OCI-LY7 (cell line): ENCODE measurements at regions not wholly inside any gene's neighbourhood (a gene's known extent, or its start where the extent isn't known, plus 50 kb on each side); places are given as distances from the start of the nearest gene placed in this dataset.

Source experiments
- BruUV-seq: library from RNA; stranded (reverse); fragments of 400-500 nt; replicated peaks from 2 replicates; lab custom pipeline; 2021; lab: Mats Ljungman, UMichigan
- CTCF ChIA-PET: fragments of 300-600 bp; sonication (Branson Sonifier 250); formaldehyde crosslinking; loops from one replicate; lab custom pipeline; 2022; ENCODE audit warnings: antibody characterized with exemption; ENCODE audit not compliant: unreplicated experiment; lab: Charles Lee
- POLR2A ChIA-PET: fragments of 300-600 bp; sonication (Branson Sonifier 250); formaldehyde crosslinking; loops from one replicate; lab custom pipeline; 2022; ENCODE audit warnings: antibody characterized with exemption; lab: Charles Lee
- DNase-seq: peaks from one replicate; pipeline ENCODE4 v3.0.0-alpha.2; 2015; ENCODE audit warnings: low spot score
- H2AFZ ChIP-seq: fragments of 200-600 bp; sonication (generic), shearing (Covaris generic); 2 replicates; pipeline ENCODE4 v1.6.1; 2014; ENCODE audit warnings: mild to moderate bottlenecking, antibody characterized with exemption, low read length, moderate library complexity
- H3K27ac ChIP-seq: fragments of 200-600 bp; sonication (generic); 2 replicates; pipeline ENCODE4 v1.5.1; 2014; ENCODE audit warnings: mixed run types, low read depth, mild to moderate bottlenecking, moderate library complexity, low read length, inconsistent platforms; ENCODE audit not compliant: poor library complexity, severe bottlenecking
- H3K36me3 ChIP-seq: fragments of 200-600 bp; sonication (generic); 2 replicates; pipeline ENCODE4 v1.6.1; 2014; ENCODE audit warnings: mild to moderate bottlenecking, antibody characterized with exemption, low read length, moderate library complexity, mixed read lengths; ENCODE audit not compliant: insufficient read depth
- H3K4me1 ChIP-seq: fragments of 200-600 bp; sonication (generic); 2 replicates; pipeline ENCODE4 v1.5.1; 2014; ENCODE audit warnings: mild to moderate bottlenecking, low read length; ENCODE audit not compliant: insufficient read depth, poor library complexity, severe bottlenecking
- H3K4me2 ChIP-seq: fragments of 200-600 bp; sonication (generic); 2 replicates; pipeline ENCODE4 v1.6.1; 2014; ENCODE audit warnings: mild to moderate bottlenecking, low read length
- H3K4me3 ChIP-seq: fragments of 200-600 bp; sonication (generic); 2 replicates; pipeline ENCODE4 v1.5.1; 2014; ENCODE audit warnings: mild to moderate bottlenecking, low read depth, low read length; ENCODE audit not compliant: poor library complexity, severe bottlenecking
- H3K79me2 ChIP-seq: fragments of 200-600 bp; sonication (generic); 2 replicates; pipeline ENCODE4 v1.6.1; 2016; ENCODE audit warnings: low read depth, mild to moderate bottlenecking, low read length, moderate library complexity, mixed read lengths; ENCODE audit not compliant: insufficient read depth
- H3K9me2 ChIP-seq: fragments of 200-600 bp; sonication (generic); 2 replicates; pipeline ENCODE4 v1.6.1; 2016; ENCODE audit warnings: mild to moderate bottlenecking, low read length, mixed read lengths; ENCODE audit not compliant: insufficient read depth
- H3K9me3 ChIP-seq: fragments of 200-600 bp; sonication (generic); 2 replicates; pipeline ENCODE4 v1.6.1; 2014; ENCODE audit warnings: mild to moderate bottlenecking, mixed run types, low read length, mixed read lengths
- H4K20me1 ChIP-seq: fragments of 200-600 bp; sonication (generic); 2 replicates; pipeline ENCODE4 v1.6.1; 2014; ENCODE audit warnings: mild to moderate bottlenecking, antibody characterized with exemption, low read length, moderate library complexity, mixed read lengths; ENCODE audit not compliant: insufficient read depth
- EZH2phosphoT487 ChIP-seq: fragments of 200-600 bp; sonication (generic); IDR thresholded peaks from 2 replicates; pipeline ENCODE4 v1.6.1; 2018; ENCODE audit warnings: low read depth, borderline replicate concordance, mild to moderate bottlenecking, mixed run types, antibody characterized with exemption, low read length, moderate library complexity, mixed read lengths
- intact Hi-C: fragments of 100-400 bp; cut with micrococcal nuclease; formaldehyde crosslinking; loops from one replicate; pipeline ENCODE4 v1.10.0; 2022; ENCODE audit not compliant: unreplicated experiment
- TF ChIP-seq, protein P1 (sequence below): fragments of 200-600 bp; sonication (generic); conservative IDR thresholded peaks from 2 replicates; pipeline ENCODE4 v1.5.1; 2014; ENCODE audit warnings: mild to moderate bottlenecking, antibody characterized with exemption, low read length, moderate library complexity, mixed read lengths

DNA sequence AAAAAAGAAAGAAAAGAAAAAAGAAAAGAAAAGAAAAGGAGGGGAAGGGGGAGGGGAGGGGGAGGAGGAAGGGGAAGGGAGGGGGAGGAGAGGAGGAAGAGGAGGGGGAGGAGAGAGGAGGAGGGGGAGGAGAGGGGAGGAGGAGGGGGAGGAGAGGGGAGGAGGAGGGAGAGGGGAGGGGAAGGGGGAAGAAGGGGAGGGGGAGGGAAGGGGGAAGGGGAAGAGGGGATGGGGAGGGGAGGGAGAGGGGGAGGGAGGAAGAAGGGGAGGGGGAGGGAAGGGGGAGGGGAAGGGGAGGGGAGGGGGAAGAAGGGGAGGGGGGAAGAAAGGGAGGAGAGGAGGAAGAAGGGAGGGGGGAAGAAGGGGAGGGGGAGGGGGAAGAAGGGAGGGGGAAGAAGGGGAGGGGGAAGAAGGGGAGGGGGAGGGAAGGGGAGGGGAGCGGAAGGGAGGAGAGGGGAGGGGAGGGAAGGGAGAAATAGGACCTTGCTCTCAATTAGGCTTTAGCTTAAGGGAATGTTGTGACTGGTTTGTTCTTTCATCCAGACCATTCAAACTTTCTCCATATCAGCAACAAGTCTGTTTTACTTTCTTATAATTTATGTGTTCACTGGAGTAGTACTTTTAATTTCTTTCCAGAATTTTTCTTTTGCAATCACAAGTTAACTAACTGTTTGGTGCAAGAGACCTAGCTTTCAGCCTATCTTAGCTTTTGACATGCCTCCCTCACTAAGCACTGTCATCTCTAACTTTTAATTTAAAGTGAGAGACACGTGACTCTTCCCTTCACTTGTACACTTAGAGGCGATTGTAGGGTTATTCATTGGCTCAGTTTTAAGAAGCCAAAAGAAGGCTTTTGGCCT lies 76.5 kb upstream of the EGLN3 start:
- CTCF ChIA-PET = no interaction called here
- TF ChIP-seq, protein P1, sequence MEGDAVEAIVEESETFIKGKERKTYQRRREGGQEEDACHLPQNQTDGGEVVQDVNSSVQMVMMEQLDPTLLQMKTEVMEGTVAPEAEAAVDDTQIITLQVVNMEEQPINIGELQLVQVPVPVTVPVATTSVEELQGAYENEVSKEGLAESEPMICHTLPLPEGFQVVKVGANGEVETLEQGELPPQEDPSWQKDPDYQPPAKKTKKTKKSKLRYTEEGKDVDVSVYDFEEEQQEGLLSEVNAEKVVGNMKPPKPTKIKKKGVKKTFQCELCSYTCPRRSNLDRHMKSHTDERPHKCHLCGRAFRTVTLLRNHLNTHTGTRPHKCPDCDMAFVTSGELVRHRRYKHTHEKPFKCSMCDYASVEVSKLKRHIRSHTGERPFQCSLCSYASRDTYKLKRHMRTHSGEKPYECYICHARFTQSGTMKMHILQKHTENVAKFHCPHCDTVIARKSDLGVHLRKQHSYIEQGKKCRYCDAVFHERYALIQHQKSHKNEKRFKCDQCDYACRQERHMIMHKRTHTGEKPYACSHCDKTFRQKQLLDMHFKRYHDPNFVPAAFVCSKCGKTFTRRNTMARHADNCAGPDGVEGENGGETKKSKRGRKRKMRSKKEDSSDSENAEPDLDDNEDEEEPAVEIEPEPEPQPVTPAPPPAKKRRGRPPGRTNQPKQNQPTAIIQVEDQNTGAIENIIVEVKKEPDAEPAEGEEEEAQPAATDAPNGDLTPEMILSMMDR = no peak
- TF ChIP-seq EZH2phosphoT487 = no peak
- Histone ChIP-seq H2AFZ (no peak overlapping the region), H4K20me1 (no peaks in the 10 kb centered on the region), H3K27ac (no peak overlapping the region), H3K4me2 (no peak overlapping the region), H3K9me3 (no peaks in the 10 kb centered on the region), H3K4me3 (no peak overlapping the region), H3K36me3 (no peaks in the 10 kb centered on the region), H3K79me2 (no peaks in the 10 kb centered on the region), H3K4me1 (no peaks in the 10 kb centered on the region), H3K9me2 (no peaks in the 10 kb centered on the region)
- intact Hi-C loops = no loop called here
- POLR2A ChIA-PET = interaction anchor here (0.8 kb wide), 1 partner anchor 157 kb away, joined by 3 read pairs; no protein-coding TSS in a partner anchor
- DNase-seq = no peak
- no TSS peak for BruUV-seq

DNA sequence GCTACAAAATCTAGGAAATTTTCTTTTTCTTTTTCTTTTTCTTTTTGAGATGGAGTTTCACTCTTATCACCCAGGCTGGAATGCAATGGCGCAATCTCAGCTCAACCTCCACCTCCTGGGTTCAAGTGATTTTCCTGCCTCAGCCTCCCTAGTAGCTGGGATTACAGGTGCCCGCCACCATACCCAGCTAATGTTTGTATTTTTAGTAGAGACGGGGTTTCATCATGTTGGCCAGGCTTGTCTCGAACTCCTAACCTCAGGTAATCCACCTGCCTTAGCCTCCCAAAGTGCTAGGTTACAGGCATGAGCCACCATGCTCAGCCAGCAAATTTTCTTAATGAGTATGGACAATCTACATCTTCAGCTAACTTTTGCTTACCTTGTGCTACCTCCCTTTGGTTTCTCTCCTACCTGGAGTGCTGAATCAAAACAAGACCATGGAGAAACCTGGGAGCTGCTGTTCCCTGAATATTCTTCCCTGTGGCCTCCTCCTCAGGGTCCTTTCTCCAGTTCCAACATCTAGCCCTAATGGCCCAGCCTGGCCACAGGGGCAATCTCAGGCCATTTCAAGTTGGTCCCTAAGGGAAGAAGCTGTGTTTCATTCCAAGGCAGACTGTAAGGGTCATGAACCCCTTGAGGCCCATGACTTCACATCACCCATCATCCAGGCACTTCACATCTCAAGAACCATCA lies 74.6 kb upstream of the EGLN3 start:
- no peak for DNase-seq
- Histone ChIP-seq H3K79me2 (no peaks in the 10 kb centered on the region), H4K20me1 (no peaks in the 10 kb centered on the region), H3K4me3 (no peak overlapping the region), H3K9me3 (no peaks in the 10 kb centered on the region), H3K27ac (no peak overlapping the region), H3K9me2 (no peaks in the 10 kb centered on the region), H3K4me2 (no peak overlapping the region), H3K4me1 (no peaks in the 10 kb centered on the region), H2AFZ (no peak overlapping the region), H3K36me3 (no peaks in the 10 kb centered on the region)
- ChIA-PET POLR2A (no interaction called here), CTCF (no interaction called here)
- intact Hi-C loops = no loop called here
- no TSS peak for BruUV-seq
- TF ChIP-seq, protein P1 = no peak

DNA sequence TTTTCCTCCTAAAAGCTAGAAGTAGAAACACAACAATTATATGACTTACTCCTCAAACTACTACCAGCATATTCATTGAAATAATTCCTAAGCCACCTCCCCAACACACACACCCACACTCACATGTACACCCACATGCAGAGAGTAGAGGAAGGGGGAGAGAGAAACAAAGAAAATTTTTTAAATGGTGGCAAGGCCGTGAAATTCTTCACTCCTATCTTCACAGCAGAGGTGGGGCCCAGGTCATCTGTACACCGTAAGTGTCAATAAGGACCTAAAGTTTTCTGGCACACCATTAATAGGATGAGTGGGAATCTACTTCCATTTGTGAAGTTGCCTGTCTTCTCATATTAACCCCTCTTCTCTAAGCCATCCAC lies 73.9 kb upstream of the EGLN3 start:
- H3K4me3 ChIP-seq = no peak overlapping the region
- no peaks in the 10 kb centered on the region for H3K36me3 ChIP-seq
- H3K9me3 ChIP-seq = no peaks in the 10 kb centered on the region
- H2AFZ ChIP-seq = no peak overlapping the region
- no peaks in the 10 kb centered on the region for H3K79me2 ChIP-seq
- intact Hi-C loops = no loop called here
- H3K27ac ChIP-seq = no peak overlapping the region
- ChIA-PET POLR2A (no interaction called here), CTCF (no interaction called here)
- no peaks in the 10 kb centered on the region for H3K4me1 ChIP-seq
- no TSS peak for BruUV-seq
- no peaks in the 10 kb centered on the region for H4K20me1 ChIP-seq
- TF ChIP-seq EZH2phosphoT487 = no peak
- TF ChIP-seq, protein P1 = no peak
- no peaks in the 10 kb centered on the region for H3K9me2 ChIP-seq
- DNase-seq = no peak
- no peak overlapping the region for H3K4me2 ChIP-seq
